K562 (cell line): ENCODE measurements at regions not wholly inside any gene's neighbourhood (a gene's known extent, or its start where the extent isn't known, plus 50 kb on each side); places are given as distances from the start of the nearest gene placed in this dataset.

ENCODE experiments used
- CBX2 ChIP-seq: fragments of 200-600 bp; sonication (generic); IDR thresholded peaks from one replicate; pipeline ENCODE4 v1.6.1; 2012; ENCODE audit warnings: mild to moderate bottlenecking, low read length, inconsistent platforms; ENCODE audit not compliant: insufficient read depth, poor library complexity, severe bottlenecking
- CREB1 ChIP-seq, 2 experiments: sonication (generic) in 1 of 2; formaldehyde crosslinking in 1 of 2; IDR thresholded peaks; 2 replicates each; pipeline versions ENCODE4 v1.6.1 to v1.8.0; 2012 to 2022; ENCODE audit warnings: inconsistent platforms in 1 of 2, mild to moderate bottlenecking in 1 of 2, missing genetic modification reagents in 1 of 2, moderate library complexity in 1 of 2
- CTCF ChIP-seq, 3 experiments: IDR thresholded peaks in 2 of 3; conservative IDR thresholded peaks in 1 of 3; 2 replicates each; pipeline ENCODE4 v1.5.1; 2011 to 2012; ENCODE audit warnings: low read length in 3 of 3, mild to moderate bottlenecking in 3 of 3, control low read depth in 2 of 3, improper control_type of control experiment in 1 of 3, inconsistent platforms in 1 of 3, low read depth in 1 of 3, mixed read lengths in 1 of 3, moderate library complexity in 1 of 3; ENCODE audit not compliant: insufficient read depth in 2 of 3
- EZH2 ChIP-seq: IDR thresholded peaks from 2 replicates; pipeline ENCODE4 v1.6.1; 2012; ENCODE audit warnings: low read depth, mild to moderate bottlenecking, inconsistent platforms, low read length, borderline replicate concordance
- KAT7 ChIP-seq: sonication (generic); formaldehyde crosslinking; IDR thresholded peaks from 2 replicates; pipeline ENCODE4 v1.8.0; 2022; ENCODE audit warnings: missing genetic modification reagents, mild to moderate bottlenecking, borderline replicate concordance
- MXI1 ChIP-seq: IDR thresholded peaks from 2 replicates; pipeline ENCODE4 v1.6.1; 2011; ENCODE audit warnings: low read depth, mild to moderate bottlenecking, improper control_type of control experiment, low read length
- NRF1 ChIP-seq, 2 experiments: fragments of 450-650 bp; IDR thresholded peaks in 1 of 2; conservative IDR thresholded peaks in 1 of 2; 2 replicates each; pipeline ENCODE4 v1.6.1; 2014; ENCODE audit warnings: mild to moderate bottlenecking in 2 of 2
- POLR2AphosphoS2 ChIP-seq: IDR thresholded peaks from 2 replicates; pipeline ENCODE4 v1.6.1; 2012; ENCODE audit warnings: low read length, improper control_type of control experiment
- SIN3A ChIP-seq, 2 experiments: fragments of 150-350 bp in 1 of 2; IDR thresholded peaks; 2 replicates each; pipeline ENCODE4 v1.6.1; 2011 to 2016; ENCODE audit warnings: borderline replicate concordance in 2 of 2, low read depth in 2 of 2, low read length in 2 of 2, mild to moderate bottlenecking in 2 of 2, moderate library complexity in 2 of 2; ENCODE audit not compliant: control insufficient read depth in 1 of 2
- SNAPC5 ChIP-seq: fragments of 250-450 bp; sonication (Bioruptor Pico); IDR thresholded peaks from 2 replicates; pipeline ENCODE4 v1.8.0; 2021; ENCODE audit warnings: moderate library complexity, mild to moderate bottlenecking, inconsistent platforms
- STAT6 ChIP-seq: sonication (generic); formaldehyde crosslinking; IDR thresholded peaks from 2 replicates; pipeline ENCODE4 v1.8.1; 2023; ENCODE audit warnings: mild to moderate bottlenecking, missing genetic modification reagents
- TAF15 ChIP-seq: fragments of 200-400 bp; formaldehyde crosslinking; IDR thresholded peaks from 2 replicates; pipeline ENCODE4 v1.6.1; 2017; ENCODE audit warnings: mild to moderate bottlenecking, low read depth, low read length, moderate library complexity
- TCFL5 ChIP-seq: fragments of 250-450 bp; sonication (Bioruptor Pico); conservative IDR thresholded peaks from 2 replicates; pipeline ENCODE4 v1.6.1; 2021; ENCODE audit warnings: mild to moderate bottlenecking, moderate library complexity, matching md5 sums
- ZKSCAN8 ChIP-seq: fragments of 200-800 bp; sonication (Bioruptor generic); IDR thresholded peaks from 2 replicates; pipeline ENCODE4 v1.6.1; 2016; ENCODE audit warnings: missing genetic modification characterization, missing compliant biosample characterization

- no peak for TF ChIP-seq CBX2
- no peak for TF ChIP-seq CREB1 (IDR thresholded peaks at IDR 0.05)
- TF ChIP-seq CREB1 (CRISPR knock-in tag; IDR thresholded peaks at IDR 0.05): no peak
- TF ChIP-seq SIN3A (IDR thresholded peaks at IDR 0.05; ENCODE audit: borderline replicate concordance in 2 of 2, control insufficient read depth in 1 of 2, low read depth in 2 of 2, low read length in 2 of 2): no peak
- TF ChIP-seq STAT6: no peak
- TF ChIP-seq TAF15: no peak
- TF ChIP-seq POLR2AphosphoS2: no peak
- no peak for TF ChIP-seq MXI1
- TF ChIP-seq SNAPC5 (CRISPR knock-in tag): no peak
- TF ChIP-seq NRF1 (conservative IDR thresholded peaks at IDR 0.05 in 1 of 2, IDR thresholded peaks at IDR 0.05 in 1 of 2): no peak
- TF ChIP-seq KAT7: no peak
- no peak for TF ChIP-seq TCFL5
- TF ChIP-seq EZH2: no peak
- TF ChIP-seq CTCF (IDR thresholded peaks at IDR 0.05 in 2 of 3, conservative IDR thresholded peaks at IDR 0.05 in 1 of 3; ENCODE audit: insufficient read depth in 2 of 3, low read depth in 1 of 3, low read length in 3 of 3): no peak
- TF ChIP-seq ZKSCAN8 (CRISPR knock-in tag): no peak
These were observed 892.1 kb upstream of the INTU start for GRCh38 chr4:126740687-126741086.
